Adrenal gland (tissue), 5 donors: ENCODE measurements at regions not wholly inside any gene's neighbourhood (a gene's known extent, or its start where the extent isn't known, plus 50 kb on each side); places are given as distances from the start of the nearest gene placed in this dataset.

Experiments used
- POLR2A ChIP-seq, 2 donors: fragments of 450-650 bp; IDR thresholded peaks; one replicate each; pipeline ENCODE4 v1.6.1; 2017; ENCODE audit warnings: antibody characterized with exemption in 2 of 2, mild to moderate bottlenecking in 2 of 2, moderate library complexity in 1 of 2
- TF ChIP-seq, protein P1 (sequence below), 6 experiments: fragments of 450-650 bp in 4 of 6; fragments of 200-600 bp in 2 of 6; sonication (generic) in 1 of 6; IDR thresholded peaks; 1 replicate in 5 of 6; 2 replicates in 1 of 6; pipeline versions ENCODE4 v1.5.1 to v1.8.0; 2016 to 2021; ENCODE audit warnings: antibody characterized with exemption in 6 of 6, mild to moderate bottlenecking in 2 of 6, moderate library complexity in 1 of 6
- donor health status: DM: no; HTN: no; CAD: no.

GRCh38 chr11:70703141-70704064 is 305.1 kb downstream of the CTTN start:
- TF ChIP-seq POLR2A (IDR thresholded peaks at IDR 0.05) = no peak
- TF ChIP-seq, protein P1, sequence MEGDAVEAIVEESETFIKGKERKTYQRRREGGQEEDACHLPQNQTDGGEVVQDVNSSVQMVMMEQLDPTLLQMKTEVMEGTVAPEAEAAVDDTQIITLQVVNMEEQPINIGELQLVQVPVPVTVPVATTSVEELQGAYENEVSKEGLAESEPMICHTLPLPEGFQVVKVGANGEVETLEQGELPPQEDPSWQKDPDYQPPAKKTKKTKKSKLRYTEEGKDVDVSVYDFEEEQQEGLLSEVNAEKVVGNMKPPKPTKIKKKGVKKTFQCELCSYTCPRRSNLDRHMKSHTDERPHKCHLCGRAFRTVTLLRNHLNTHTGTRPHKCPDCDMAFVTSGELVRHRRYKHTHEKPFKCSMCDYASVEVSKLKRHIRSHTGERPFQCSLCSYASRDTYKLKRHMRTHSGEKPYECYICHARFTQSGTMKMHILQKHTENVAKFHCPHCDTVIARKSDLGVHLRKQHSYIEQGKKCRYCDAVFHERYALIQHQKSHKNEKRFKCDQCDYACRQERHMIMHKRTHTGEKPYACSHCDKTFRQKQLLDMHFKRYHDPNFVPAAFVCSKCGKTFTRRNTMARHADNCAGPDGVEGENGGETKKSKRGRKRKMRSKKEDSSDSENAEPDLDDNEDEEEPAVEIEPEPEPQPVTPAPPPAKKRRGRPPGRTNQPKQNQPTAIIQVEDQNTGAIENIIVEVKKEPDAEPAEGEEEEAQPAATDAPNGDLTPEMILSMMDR (IDR thresholded peaks at IDR 0.05) = no peak
